ENCODE measurements at regions not wholly inside any gene's neighbourhood (a gene's known extent, or its start where the extent isn't known, plus 50 kb on each side); places are given as distances from the start of the nearest gene placed in this dataset.

DNA sequence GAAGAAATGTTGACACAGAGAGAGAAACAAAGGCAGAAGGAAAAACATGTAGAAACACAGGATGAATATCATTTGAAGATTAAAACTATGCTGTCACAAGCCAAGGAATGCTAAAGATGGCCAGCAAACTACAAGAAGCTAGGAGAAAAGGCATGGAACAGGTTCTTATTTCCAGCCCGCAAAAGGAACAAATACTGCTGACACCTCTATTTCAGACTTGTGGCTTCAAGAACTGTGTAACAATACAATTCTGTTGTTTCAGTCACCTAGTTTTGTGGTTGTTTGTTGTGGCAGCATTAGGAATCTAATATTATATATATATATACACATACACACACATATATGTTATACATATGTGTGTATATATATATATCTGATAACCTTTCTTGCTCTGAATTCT, 1543.9 kb downstream of the KCNT2 start:
- TF ChIP-seq, protein P1, sequence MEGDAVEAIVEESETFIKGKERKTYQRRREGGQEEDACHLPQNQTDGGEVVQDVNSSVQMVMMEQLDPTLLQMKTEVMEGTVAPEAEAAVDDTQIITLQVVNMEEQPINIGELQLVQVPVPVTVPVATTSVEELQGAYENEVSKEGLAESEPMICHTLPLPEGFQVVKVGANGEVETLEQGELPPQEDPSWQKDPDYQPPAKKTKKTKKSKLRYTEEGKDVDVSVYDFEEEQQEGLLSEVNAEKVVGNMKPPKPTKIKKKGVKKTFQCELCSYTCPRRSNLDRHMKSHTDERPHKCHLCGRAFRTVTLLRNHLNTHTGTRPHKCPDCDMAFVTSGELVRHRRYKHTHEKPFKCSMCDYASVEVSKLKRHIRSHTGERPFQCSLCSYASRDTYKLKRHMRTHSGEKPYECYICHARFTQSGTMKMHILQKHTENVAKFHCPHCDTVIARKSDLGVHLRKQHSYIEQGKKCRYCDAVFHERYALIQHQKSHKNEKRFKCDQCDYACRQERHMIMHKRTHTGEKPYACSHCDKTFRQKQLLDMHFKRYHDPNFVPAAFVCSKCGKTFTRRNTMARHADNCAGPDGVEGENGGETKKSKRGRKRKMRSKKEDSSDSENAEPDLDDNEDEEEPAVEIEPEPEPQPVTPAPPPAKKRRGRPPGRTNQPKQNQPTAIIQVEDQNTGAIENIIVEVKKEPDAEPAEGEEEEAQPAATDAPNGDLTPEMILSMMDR (IDR thresholded peaks at IDR 0.05; ENCODE audit: insufficient read depth, low read length): no peak
- no peak overlapping the region for H3K4me3 ChIP-seq (ENCODE audit: low read depth, low read length)

DNA sequence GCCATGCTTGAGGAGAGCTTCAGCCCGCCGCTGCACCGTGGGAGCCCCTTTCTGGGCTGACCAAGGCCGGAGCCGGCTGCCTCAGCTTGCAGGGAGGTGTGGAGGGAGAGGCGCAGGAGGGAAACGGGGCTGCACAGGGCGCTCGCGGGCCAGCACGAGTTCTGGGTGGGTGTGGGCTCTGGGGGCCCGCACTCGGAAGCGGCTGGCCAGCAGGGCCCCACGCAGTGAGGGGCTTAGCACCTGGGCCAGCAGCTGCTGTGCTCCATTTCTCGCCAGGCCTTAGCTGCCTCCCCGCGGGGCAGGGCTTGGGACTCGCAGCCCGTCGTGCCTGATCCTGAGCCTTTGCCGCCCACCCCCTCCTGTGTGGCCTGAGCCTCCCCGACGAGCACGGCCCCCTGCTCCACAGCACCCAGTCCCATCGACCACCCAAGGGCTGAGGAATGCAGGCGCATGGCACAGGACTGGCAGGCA, 1554.0 kb downstream of the KCNT2 start:
- no peak overlapping the region for H3K4me3 ChIP-seq (ENCODE audit: low read depth, low read length)
- DNase-seq (ENCODE audit: low read depth): no peak
- TF ChIP-seq, protein P1 (IDR thresholded peaks at IDR 0.05; ENCODE audit: insufficient read depth, low read length): no peak

More for the DNA sequence above, 1543.9 kb downstream of the KCNT2 start:
- DNase-seq (ENCODE audit: low read depth): no peak

DNA sequence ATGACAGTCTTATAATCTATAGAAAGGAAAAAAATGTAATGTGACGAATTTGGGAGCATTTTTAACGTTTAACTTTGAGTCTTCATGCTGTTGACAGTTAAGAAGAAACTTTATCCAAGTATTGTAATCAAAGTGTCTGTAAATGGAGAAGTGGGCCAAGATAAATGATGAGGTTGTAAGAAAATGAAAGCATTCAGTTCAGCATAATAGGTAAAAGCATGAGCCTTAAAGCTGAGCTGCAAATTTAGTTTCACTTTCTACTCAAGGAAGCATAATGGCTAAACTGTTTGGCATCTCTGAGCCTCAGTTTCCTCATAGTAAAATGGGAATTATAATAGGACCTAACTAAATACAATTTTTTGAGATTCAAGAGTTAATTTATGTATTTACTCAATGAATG, 1554.8 kb downstream of the KCNT2 start:
- no peak for DNase-seq (ENCODE audit: low read depth)
- H3K4me3 ChIP-seq (ENCODE audit: low read depth, low read length): no peak overlapping the region
- TF ChIP-seq, protein P1 (IDR thresholded peaks at IDR 0.05; ENCODE audit: insufficient read depth, low read length): no peak

DNA sequence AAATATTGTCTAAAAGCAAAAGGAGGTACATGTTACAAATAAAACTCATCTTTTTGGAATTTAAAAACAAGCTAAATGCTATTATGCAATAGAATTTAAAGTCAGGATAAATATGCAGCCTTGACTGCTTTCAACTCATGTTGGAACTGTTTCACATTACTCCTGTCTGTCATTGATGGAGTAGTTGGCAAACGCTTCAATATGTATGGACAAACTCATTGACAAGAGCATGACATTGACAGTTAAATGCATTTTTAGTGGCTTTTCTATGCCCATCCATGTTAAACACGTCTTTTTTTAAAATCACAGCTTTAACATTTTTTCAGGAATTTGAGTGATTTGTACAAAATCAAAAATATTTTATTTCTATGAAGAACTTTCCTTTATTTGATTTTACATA, 1560.5 kb downstream of the KCNT2 start:
- DNase-seq (ENCODE audit: low read depth): no peak
- H3K4me3 ChIP-seq (ENCODE audit: low read depth, low read length): no peak overlapping the region
- TF ChIP-seq, protein P1 (IDR thresholded peaks at IDR 0.05; ENCODE audit: insufficient read depth, low read length): no peak

DNA sequence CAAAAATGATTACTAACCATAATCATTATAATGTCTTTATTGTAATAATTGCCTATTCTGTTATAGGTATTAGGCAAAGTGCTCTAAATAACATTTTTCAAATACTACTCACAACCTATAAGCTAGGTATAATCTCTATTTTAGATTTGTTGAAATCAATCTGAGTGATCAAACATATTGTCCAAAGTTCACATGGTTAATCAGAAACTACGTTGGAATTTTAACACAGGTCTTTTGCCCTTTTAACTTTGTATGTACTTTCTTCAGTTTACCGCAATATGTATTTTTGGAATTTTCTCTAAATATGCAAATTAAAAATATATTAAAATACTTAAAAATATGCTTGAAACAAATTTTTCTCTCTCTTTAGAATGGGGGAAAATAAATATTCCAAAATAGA, 1563.2 kb downstream of the KCNT2 start:
- TF ChIP-seq, protein P1 (IDR thresholded peaks at IDR 0.05; ENCODE audit: insufficient read depth, low read length): no peak
- no peak overlapping the region for H3K4me3 ChIP-seq (ENCODE audit: low read depth, low read length)
- DNase-seq (ENCODE audit: low read depth): no peak

DNA sequence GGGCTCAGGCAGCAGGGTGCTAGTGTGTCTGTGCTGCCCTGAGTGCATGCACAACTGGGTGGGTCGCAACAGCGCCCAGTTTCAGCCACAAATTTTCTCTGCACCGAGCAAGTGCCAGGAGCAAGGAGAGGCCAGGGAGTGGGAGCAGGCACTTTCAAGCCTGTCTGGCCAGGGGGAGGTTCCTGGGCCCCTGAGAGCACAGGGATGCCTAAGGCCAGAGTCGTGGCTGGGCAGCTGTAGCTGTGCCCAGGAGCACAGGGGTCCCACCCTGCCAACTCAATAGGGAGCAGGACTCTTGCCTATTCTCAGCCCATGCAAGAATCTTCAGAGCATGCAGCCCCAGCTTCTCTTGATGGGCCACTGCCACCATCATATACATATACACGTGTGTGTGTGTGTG, 1577.4 kb downstream of the KCNT2 start:
- H3K4me3 ChIP-seq (ENCODE audit: low read depth, low read length): no peak overlapping the region
- TF ChIP-seq, protein P1 (IDR thresholded peaks at IDR 0.05; ENCODE audit: insufficient read depth, low read length): no peak
- DNase-seq (ENCODE audit: low read depth): no peak

DNA sequence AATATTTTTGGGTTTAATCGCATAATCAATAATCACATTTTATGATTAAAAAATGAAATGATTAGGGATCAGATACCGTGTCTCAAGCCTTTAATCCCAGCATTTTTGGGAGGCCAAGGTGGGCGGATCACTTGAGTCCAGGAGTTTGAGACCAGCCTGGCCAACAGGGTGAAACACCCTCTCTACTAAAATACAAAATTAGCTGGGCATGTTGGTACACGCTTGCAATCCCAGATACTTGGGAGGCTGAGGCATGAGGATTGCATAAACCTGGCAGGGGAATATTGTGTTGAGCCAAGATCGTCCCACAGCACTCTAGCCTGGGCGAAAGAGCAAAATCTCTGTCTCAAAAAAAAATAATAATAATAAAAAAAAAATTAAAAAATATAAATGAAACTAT, 1581.4 kb downstream of the KCNT2 start:
- H3K4me3 ChIP-seq (ENCODE audit: low read depth, low read length): no peak overlapping the region
- no peak for DNase-seq (ENCODE audit: low read depth)
- TF ChIP-seq, protein P1 (IDR thresholded peaks at IDR 0.05; ENCODE audit: insufficient read depth, low read length): no peak
